GM23338 (cell line): ENCODE measurements at regions not wholly inside any gene's neighbourhood (a gene's known extent, or its start where the extent isn't known, plus 50 kb on each side); places are given as distances from the start of the nearest gene placed in this dataset.

ENCODE experiments used
- ATAC-seq: fragments of 200-7000 bp; cut with Tn5 transposase; 3 replicates; pipeline ENCODE4 v1.9.1; 2020
- DNase-seq: peaks from one replicate; pipeline ENCODE4 v3.0.0-alpha.2; 2015; ENCODE audit warnings: low spot score
- H2AFZ ChIP-seq: fragments of 200-600 bp; sonication (generic); 2 replicates; pipeline ENCODE4 v1.8.0; 2016; ENCODE audit warnings: antibody characterized with exemption, mild to moderate bottlenecking, moderate library complexity
- H3F3A ChIP-seq: fragments of 200-600 bp; sonication (generic); replicated peaks from 2 replicates; pipeline ENCODE4 v1.8.0; 2017; ENCODE audit warnings: antibody characterized with exemption, mixed run types, low read depth
- H3K27ac ChIP-seq: fragments of 200-600 bp; sonication (generic); 2 replicates; pipeline ENCODE4 v1.6.1; 2016; ENCODE audit warnings: low read depth
- H3K27me3 ChIP-seq: fragments of 200-600 bp; sonication (generic); 2 replicates; pipeline ENCODE4 v1.8.0; 2016; ENCODE audit warnings: mild to moderate bottlenecking, mixed run types, moderate library complexity; ENCODE audit not compliant: insufficient read depth
- H3K36me3 ChIP-seq: fragments of 200-600 bp; sonication (generic); 2 replicates; pipeline ENCODE4 v1.8.0; 2016; ENCODE audit warnings: mild to moderate bottlenecking; ENCODE audit not compliant: insufficient read depth
- H3K4me1 ChIP-seq: fragments of 200-600 bp; sonication (generic); 2 replicates; pipeline ENCODE4 v1.8.0; 2016; ENCODE audit warnings: mild to moderate bottlenecking, moderate library complexity; ENCODE audit not compliant: insufficient read depth
- H3K4me2 ChIP-seq: fragments of 200-600 bp; sonication (generic); 2 replicates; pipeline ENCODE4 v1.7.1; 2017; ENCODE audit warnings: mixed run types
- H3K4me3 ChIP-seq: fragments of 200-600 bp; sonication (generic); 2 replicates; pipeline ENCODE4 v1.6.1; 2016; ENCODE audit warnings: mixed run types
- H3K79me2 ChIP-seq: fragments of 200-600 bp; sonication (generic); replicated peaks from 2 replicates; pipeline ENCODE4 v1.8.0; 2017; ENCODE audit warnings: mild to moderate bottlenecking; ENCODE audit not compliant: insufficient read depth
- H3K9me2 ChIP-seq: fragments of 200-600 bp; sonication (generic); 2 replicates; pipeline ENCODE4 v1.8.0; 2017; ENCODE audit not compliant: insufficient read depth
- H4K20me1 ChIP-seq: fragments of 200-600 bp; sonication (generic); replicated peaks from 2 replicates; pipeline ENCODE4 v1.8.0; 2017; ENCODE audit warnings: mild to moderate bottlenecking; ENCODE audit not compliant: insufficient read depth
- H3K27ac Mint-ChIP-seq: 2 replicates; pipeline ENCODE4 v1.8.0; 2020; ENCODE audit warnings: inconsistent platforms, mild to moderate bottlenecking, moderate library complexity, mixed read lengths
- H3K27me3 Mint-ChIP-seq: 3 replicates; pipeline ENCODE4 v1.8.0; 2022; ENCODE audit warnings: low read depth, mild to moderate bottlenecking, moderate library complexity, mixed read lengths, inconsistent platforms; ENCODE audit not compliant: insufficient read depth, poor library complexity
- H3K36me3 Mint-ChIP-seq: 3 replicates; pipeline ENCODE4 v1.8.0; 2021; ENCODE audit warnings: low read depth, mild to moderate bottlenecking, inconsistent platforms, moderate library complexity, mixed read lengths
- H3K4me1 Mint-ChIP-seq: 3 replicates; pipeline ENCODE4 v1.8.0; 2020; ENCODE audit warnings: mild to moderate bottlenecking, inconsistent platforms, mixed read lengths
- H3K4me3 Mint-ChIP-seq: 3 replicates; pipeline ENCODE4 v1.8.0; 2021; ENCODE audit warnings: moderate library complexity, mild to moderate bottlenecking, inconsistent platforms, mixed read lengths
- H3K9me3 Mint-ChIP-seq: 3 replicates; pipeline ENCODE4 v1.8.0; 2020; ENCODE audit warnings: moderate library complexity, mild to moderate bottlenecking, inconsistent platforms, mixed read lengths
- CREB1 ChIP-seq: fragments of 250-450 bp; sonication (Bioruptor Pico); IDR thresholded peaks from 2 replicates; pipeline ENCODE4 v1.5.0; 2020; ENCODE audit warnings: low read depth, mild to moderate bottlenecking, moderate library complexity
- EZH2 ChIP-seq: fragments of 200-600 bp; sonication (generic); IDR thresholded peaks from one replicate; pipeline ENCODE4 v1.8.0; 2017; ENCODE audit warnings: antibody characterized with exemption, mild to moderate bottlenecking, low read depth; ENCODE audit not compliant: unreplicated experiment
- EZH2phosphoT487 ChIP-seq: fragments of 200-600 bp; sonication (generic); IDR thresholded peaks from one replicate; pipeline ENCODE4 v1.8.1; 2018; ENCODE audit warnings: antibody characterized with exemption; ENCODE audit not compliant: unreplicated experiment
- JUNB ChIP-seq: IDR thresholded peaks from one replicate; pipeline ENCODE4 v1.6.1; 2016; ENCODE audit warnings: antibody characterized with exemption; ENCODE audit not compliant: unreplicated experiment
- NANOG ChIP-seq: IDR thresholded peaks from 2 replicates; pipeline ENCODE4 v1.6.1; 2016; ENCODE audit warnings: antibody characterized with exemption, borderline replicate concordance
- POLR2AphosphoS5 ChIP-seq: IDR thresholded peaks from 2 replicates; pipeline ENCODE4 v1.6.1; 2016; ENCODE audit warnings: antibody characterized with exemption, low read depth
- STAT1 ChIP-seq: IDR thresholded peaks from one replicate; pipeline ENCODE4 v1.6.1; 2016; ENCODE audit warnings: antibody characterized with exemption; ENCODE audit not compliant: unreplicated experiment
- ZNF114 ChIP-seq: fragments of 250-450 bp; sonication (Bioruptor Pico); IDR thresholded peaks from 2 replicates; pipeline ENCODE4 v1.5.0; 2020; ENCODE audit warnings: mild to moderate bottlenecking, moderate library complexity
- ZNF331 ChIP-seq: fragments of 250-450 bp; sonication (Bioruptor Pico); IDR thresholded peaks from 2 replicates; pipeline ENCODE4 v1.5.0; 2020; ENCODE audit warnings: low read depth, mild to moderate bottlenecking, moderate library complexity
- TF ChIP-seq, protein P1 (sequence below), 2 experiments: fragments of 200-600 bp in 1 of 2; sonication (generic) in 1 of 2; conservative IDR thresholded peaks; 2 replicates each; pipeline versions ENCODE4 v1.5.1 to v1.6.1; 2016 to 2017; ENCODE audit warnings: antibody characterized with exemption in 2 of 2, low read depth in 2 of 2, mild to moderate bottlenecking in 2 of 2, moderate library complexity in 1 of 2
- TF ChIP-seq, protein P2 (sequence below): IDR thresholded peaks from one replicate; pipeline ENCODE4 v1.6.1; 2018; ENCODE audit warnings: antibody characterized with exemption; ENCODE audit not compliant: unreplicated experiment
- TF ChIP-seq, protein P3 (sequence below): fragments of 250-450 bp; sonication (Bioruptor Pico); IDR thresholded peaks from 2 replicates; pipeline ENCODE4 v1.5.0; 2020; ENCODE audit warnings: mild to moderate bottlenecking, moderate library complexity
- TF ChIP-seq, protein P4 (sequence below): IDR thresholded peaks from 2 replicates; pipeline ENCODE4 v1.6.1; 2016; ENCODE audit warnings: antibody characterized with exemption

DNA sequence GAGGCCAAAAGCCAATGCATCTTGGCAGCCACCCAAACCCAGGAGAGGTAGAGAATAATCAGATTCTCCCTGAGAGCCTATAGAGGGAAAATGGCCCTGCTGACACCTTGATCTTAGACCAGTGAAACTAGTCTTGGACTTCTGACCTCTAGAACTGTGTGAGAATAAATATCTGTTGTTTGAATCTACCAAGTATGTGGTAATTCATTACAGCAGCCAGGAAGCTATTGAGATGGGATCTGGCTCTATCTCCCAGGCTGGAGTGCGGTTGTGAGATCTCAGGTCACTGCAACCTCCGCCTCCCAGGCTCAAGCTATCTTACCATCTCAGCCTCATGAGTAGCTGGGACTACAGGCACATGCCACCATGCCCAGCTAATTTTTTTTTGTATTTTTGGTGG, 567.2 kb downstream of the MBD2 start:
- Histone ChIP-seq H3K4me1 (no peaks in the 10 kb centered on the region), H2AFZ (no peak overlapping the region), H3K36me3 (no peaks in the 10 kb centered on the region), H3K27me3 (no peaks in the 10 kb centered on the region), H3K27ac (no peak overlapping the region), H4K20me1 (no peaks in the 10 kb centered on the region), H3K4me3 (no peak overlapping the region), H3K9me2 (0 out of 2 replicates have a peak, but pooled peaks cover 3% of the 10 kb centered on the region), H3K4me2 (no peak overlapping the region), H3K79me2 (no peaks in the 10 kb centered on the region), H3F3A (no peaks in the 10 kb centered on the region)
- Mint-ChIP-seq H3K4me3 (no peak overlapping the region), H3K9me3 (peaks cover 18% of the 10 kb centered on the region), H3K27me3 (no peaks in the 10 kb centered on the region), H3K27ac (no peak overlapping the region), H3K36me3 (no peaks in the 10 kb centered on the region), H3K4me1 (no peaks in the 10 kb centered on the region)
- ATAC-seq: no peak
- no peak for TF ChIP-seq STAT1
- TF ChIP-seq, protein P1, sequence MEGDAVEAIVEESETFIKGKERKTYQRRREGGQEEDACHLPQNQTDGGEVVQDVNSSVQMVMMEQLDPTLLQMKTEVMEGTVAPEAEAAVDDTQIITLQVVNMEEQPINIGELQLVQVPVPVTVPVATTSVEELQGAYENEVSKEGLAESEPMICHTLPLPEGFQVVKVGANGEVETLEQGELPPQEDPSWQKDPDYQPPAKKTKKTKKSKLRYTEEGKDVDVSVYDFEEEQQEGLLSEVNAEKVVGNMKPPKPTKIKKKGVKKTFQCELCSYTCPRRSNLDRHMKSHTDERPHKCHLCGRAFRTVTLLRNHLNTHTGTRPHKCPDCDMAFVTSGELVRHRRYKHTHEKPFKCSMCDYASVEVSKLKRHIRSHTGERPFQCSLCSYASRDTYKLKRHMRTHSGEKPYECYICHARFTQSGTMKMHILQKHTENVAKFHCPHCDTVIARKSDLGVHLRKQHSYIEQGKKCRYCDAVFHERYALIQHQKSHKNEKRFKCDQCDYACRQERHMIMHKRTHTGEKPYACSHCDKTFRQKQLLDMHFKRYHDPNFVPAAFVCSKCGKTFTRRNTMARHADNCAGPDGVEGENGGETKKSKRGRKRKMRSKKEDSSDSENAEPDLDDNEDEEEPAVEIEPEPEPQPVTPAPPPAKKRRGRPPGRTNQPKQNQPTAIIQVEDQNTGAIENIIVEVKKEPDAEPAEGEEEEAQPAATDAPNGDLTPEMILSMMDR (conservative IDR thresholded peaks at IDR 0.05; ENCODE audit: low read depth in 2 of 2): no peak
- TF ChIP-seq, protein P2, sequence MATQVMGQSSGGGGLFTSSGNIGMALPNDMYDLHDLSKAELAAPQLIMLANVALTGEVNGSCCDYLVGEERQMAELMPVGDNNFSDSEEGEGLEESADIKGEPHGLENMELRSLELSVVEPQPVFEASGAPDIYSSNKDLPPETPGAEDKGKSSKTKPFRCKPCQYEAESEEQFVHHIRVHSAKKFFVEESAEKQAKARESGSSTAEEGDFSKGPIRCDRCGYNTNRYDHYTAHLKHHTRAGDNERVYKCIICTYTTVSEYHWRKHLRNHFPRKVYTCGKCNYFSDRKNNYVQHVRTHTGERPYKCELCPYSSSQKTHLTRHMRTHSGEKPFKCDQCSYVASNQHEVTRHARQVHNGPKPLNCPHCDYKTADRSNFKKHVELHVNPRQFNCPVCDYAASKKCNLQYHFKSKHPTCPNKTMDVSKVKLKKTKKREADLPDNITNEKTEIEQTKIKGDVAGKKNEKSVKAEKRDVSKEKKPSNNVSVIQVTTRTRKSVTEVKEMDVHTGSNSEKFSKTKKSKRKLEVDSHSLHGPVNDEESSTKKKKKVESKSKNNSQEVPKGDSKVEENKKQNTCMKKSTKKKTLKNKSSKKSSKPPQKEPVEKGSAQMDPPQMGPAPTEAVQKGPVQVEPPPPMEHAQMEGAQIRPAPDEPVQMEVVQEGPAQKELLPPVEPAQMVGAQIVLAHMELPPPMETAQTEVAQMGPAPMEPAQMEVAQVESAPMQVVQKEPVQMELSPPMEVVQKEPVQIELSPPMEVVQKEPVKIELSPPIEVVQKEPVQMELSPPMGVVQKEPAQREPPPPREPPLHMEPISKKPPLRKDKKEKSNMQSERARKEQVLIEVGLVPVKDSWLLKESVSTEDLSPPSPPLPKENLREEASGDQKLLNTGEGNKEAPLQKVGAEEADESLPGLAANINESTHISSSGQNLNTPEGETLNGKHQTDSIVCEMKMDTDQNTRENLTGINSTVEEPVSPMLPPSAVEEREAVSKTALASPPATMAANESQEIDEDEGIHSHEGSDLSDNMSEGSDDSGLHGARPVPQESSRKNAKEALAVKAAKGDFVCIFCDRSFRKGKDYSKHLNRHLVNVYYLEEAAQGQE: no peak
- TF ChIP-seq POLR2AphosphoS5: no peak
- no peak for TF ChIP-seq CREB1 (CRISPR knock-in tag)
- no peak for TF ChIP-seq NANOG
- TF ChIP-seq EZH2: no peak
- TF ChIP-seq ZNF331: no peak
- no peak for TF ChIP-seq ZNF114 (CRISPR knock-in tag)
- no peak for TF ChIP-seq EZH2phosphoT487
- TF ChIP-seq, protein P3, sequence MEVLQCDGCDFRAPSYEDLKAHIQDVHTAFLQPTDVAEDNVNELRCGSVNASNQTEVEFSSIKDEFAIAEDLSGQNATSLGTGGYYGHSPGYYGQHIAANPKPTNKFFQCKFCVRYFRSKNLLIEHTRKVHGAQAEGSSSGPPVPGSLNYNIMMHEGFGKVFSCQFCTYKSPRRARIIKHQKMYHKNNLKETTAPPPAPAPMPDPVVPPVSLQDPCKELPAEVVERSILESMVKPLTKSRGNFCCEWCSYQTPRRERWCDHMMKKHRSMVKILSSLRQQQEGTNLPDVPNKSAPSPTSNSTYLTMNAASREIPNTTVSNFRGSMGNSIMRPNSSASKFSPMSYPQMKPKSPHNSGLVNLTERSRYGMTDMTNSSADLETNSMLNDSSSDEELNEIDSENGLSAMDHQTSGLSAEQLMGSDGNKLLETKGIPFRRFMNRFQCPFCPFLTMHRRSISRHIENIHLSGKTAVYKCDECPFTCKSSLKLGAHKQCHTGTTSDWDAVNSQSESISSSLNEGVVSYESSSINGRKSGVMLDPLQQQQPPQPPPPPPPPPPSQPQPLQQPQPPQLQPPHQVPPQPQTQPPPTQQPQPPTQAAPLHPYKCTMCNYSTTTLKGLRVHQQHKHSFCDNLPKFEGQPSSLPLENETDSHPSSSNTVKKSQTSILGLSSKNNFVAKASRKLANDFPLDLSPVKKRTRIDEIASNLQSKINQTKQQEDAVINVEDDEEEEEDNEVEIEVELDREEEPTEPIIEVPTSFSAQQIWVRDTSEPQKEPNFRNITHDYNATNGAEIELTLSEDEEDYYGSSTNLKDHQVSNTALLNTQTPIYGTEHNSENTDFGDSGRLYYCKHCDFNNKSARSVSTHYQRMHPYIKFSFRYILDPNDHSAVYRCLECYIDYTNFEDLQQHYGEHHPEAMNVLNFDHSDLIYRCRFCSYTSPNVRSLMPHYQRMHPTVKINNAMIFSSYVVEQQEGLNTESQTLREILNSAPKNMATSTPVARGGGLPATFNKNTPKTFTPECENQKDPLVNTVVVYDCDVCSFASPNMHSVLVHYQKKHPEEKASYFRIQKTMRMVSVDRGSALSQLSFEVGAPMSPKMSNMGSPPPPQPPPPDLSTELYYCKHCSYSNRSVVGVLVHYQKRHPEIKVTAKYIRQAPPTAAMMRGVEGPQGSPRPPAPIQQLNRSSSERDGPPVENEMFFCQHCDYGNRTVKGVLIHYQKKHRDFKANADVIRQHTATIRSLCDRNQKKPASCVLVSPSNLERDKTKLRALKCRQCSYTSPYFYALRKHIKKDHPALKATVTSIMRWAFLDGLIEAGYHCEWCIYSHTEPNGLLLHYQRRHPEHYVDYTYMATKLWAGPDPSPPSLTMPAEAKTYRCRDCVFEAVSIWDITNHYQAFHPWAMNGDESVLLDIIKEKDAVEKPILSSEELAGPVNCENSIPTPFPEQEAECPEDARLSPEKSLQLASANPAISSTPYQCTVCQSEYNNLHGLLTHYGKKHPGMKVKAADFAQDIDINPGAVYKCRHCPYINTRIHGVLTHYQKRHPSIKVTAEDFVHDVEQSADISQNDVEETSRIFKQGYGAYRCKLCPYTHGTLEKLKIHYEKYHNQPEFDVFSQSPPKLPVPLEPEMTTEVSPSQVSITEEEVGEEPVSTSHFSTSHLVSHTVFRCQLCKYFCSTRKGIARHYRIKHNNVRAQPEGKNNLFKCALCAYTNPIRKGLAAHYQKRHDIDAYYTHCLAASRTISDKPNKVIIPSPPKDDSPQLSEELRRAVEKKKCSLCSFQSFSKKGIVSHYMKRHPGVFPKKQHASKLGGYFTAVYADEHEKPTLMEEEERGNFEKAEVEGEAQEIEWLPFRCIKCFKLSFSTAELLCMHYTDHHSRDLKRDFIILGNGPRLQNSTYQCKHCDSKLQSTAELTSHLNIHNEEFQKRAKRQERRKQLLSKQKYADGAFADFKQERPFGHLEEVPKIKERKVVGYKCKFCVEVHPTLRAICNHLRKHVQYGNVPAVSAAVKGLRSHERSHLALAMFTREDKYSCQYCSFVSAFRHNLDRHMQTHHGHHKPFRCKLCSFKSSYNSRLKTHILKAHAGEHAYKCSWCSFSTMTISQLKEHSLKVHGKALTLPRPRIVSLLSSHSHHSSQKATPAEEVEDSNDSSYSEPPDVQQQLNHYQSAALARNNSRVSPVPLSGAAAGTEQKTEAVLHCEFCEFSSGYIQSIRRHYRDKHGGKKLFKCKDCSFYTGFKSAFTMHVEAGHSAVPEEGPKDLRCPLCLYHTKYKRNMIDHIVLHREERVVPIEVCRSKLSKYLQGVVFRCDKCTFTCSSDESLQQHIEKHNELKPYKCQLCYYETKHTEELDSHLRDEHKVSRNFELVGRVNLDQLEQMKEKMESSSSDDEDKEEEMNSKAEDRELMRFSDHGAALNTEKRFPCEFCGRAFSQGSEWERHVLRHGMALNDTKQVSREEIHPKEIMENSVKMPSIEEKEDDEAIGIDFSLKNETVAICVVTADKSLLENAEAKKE: no peak
- TF ChIP-seq, protein P4, sequence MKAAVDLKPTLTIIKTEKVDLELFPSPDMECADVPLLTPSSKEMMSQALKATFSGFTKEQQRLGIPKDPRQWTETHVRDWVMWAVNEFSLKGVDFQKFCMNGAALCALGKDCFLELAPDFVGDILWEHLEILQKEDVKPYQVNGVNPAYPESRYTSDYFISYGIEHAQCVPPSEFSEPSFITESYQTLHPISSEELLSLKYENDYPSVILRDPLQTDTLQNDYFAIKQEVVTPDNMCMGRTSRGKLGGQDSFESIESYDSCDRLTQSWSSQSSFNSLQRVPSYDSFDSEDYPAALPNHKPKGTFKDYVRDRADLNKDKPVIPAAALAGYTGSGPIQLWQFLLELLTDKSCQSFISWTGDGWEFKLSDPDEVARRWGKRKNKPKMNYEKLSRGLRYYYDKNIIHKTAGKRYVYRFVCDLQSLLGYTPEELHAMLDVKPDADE: no peak
- no peak for TF ChIP-seq JUNB
- DNase-seq: no peak
